Stimulated activated naive CD8-positive, alpha-beta T cell treated with anti-CD3 and anti-CD28 coated beads, Interleukin-15, amount 100 ng/mL, for 72 hours (primary cell): ENCODE measurements at regions not wholly inside any gene's neighbourhood (a gene's known extent, or its start where the extent isn't known, plus 50 kb on each side); places are given as distances from the start of the nearest gene placed in this dataset.

Experiments
- ATAC-seq: fragments of 150-1000 bp; cut with Tn5 transposase; 2 replicates; pipeline ENCODE4 v1.10.0; 2021; ENCODE audit warnings: mild to moderate bottlenecking, moderate library complexity
- DNase-seq, 2 donors: peaks; one replicate each; pipeline ENCODE4 v3.0.0; 2021 to 2022
- H3K27ac Mint-ChIP-seq, 2 donors: one replicate each; pipeline ENCODE4 v1.8.0; 2022; ENCODE audit warnings: mild to moderate bottlenecking in 2 of 2, mixed read lengths in 2 of 2, moderate library complexity in 2 of 2
- H3K27me3 Mint-ChIP-seq: one replicate; pipeline ENCODE4 v1.8.0; 2022; ENCODE audit warnings: mixed read lengths
- H3K4me1 Mint-ChIP-seq: one replicate; pipeline ENCODE4 v1.8.0; 2022; ENCODE audit warnings: mild to moderate bottlenecking, mixed read lengths
- H3K4me3 Mint-ChIP-seq, 2 donors: one replicate each; pipeline ENCODE4 v1.8.0; 2022; ENCODE audit warnings: mild to moderate bottlenecking in 2 of 2, mixed read lengths in 2 of 2, moderate library complexity in 1 of 2
- H3K9me3 Mint-ChIP-seq, 2 donors: one replicate each; pipeline ENCODE4 v1.8.0; 2022; ENCODE audit warnings: mixed read lengths in 2 of 2

GRCh38 chr4:127533028-127533700 is 99.6 kb upstream of the INTU start:
- Mint-ChIP-seq H3K27ac (no peak overlapping the region), H3K9me3 (no peaks in the 10 kb centered on the region), H3K4me3 (no peak overlapping the region), H3K4me1 (no peaks in the 10 kb centered on the region), H3K27me3 (peaks cover 9% of the 10 kb centered on the region)
- no peak for ATAC-seq
- DNase-seq = no peak

GRCh38 chr4:127534041-127534825 is 98.5 kb upstream of the INTU start:
- no peak overlapping the region for H3K4me3 Mint-ChIP-seq
- H3K9me3 Mint-ChIP-seq = no peaks in the 10 kb centered on the region
- no peak for DNase-seq
- no peak overlapping the region for H3K27ac Mint-ChIP-seq
- H3K4me1 Mint-ChIP-seq = no peaks in the 10 kb centered on the region
- H3K27me3 Mint-ChIP-seq = peaks cover 9% of the 10 kb centered on the region
- ATAC-seq = no peak

GRCh38 chr4:127538016-127538415 is 94.7 kb upstream of the INTU start:
- no peaks in the 10 kb centered on the region for H3K4me1 Mint-ChIP-seq
- H3K4me3 Mint-ChIP-seq = no peak overlapping the region
- H3K27ac Mint-ChIP-seq = no peak overlapping the region
- H3K27me3 Mint-ChIP-seq = peaks cover 17% of the 10 kb centered on the region
- no peak for DNase-seq
- no peaks in the 10 kb centered on the region for H3K9me3 Mint-ChIP-seq
- no peak for ATAC-seq

- no peaks in the 10 kb centered on the region for H3K4me1 Mint-ChIP-seq
- no peak for DNase-seq
- no peak for ATAC-seq
- peaks cover 9% of the 10 kb centered on the region for H3K27me3 Mint-ChIP-seq
- no peak overlapping the region for H3K4me3 Mint-ChIP-seq
- no peak overlapping the region for H3K27ac Mint-ChIP-seq
- H3K9me3 Mint-ChIP-seq = no peaks in the 10 kb centered on the region
Measured at GRCh38 chr4:127540497-127541025, 92.2 kb upstream of the INTU start.

GRCh38 chr4:127545271-127545670 is 87.5 kb upstream of the INTU start:
- peaks cover 8% of the 10 kb centered on the region for H3K27me3 Mint-ChIP-seq
- DNase-seq (no peak), ATAC-seq (no peak)
- H3K4me1 Mint-ChIP-seq = no peaks in the 10 kb centered on the region
- no peaks in the 10 kb centered on the region for H3K9me3 Mint-ChIP-seq
- H3K27ac Mint-ChIP-seq = no peak overlapping the region
- no peak overlapping the region for H3K4me3 Mint-ChIP-seq

- Mint-ChIP-seq H3K4me3 (no peak overlapping the region), H3K27ac (no peak overlapping the region), H3K4me1 (no peaks in the 10 kb centered on the region), H3K9me3 (no peaks in the 10 kb centered on the region), H3K27me3 (no peaks in the 10 kb centered on the region)
- DNase-seq (no peak), ATAC-seq (no peak)
Measured at GRCh38 chr4:127548990-127549925, 83.5 kb upstream of the INTU start.

- Mint-ChIP-seq H3K4me1 (no peaks in the 10 kb centered on the region), H3K4me3 (no peak overlapping the region), H3K27ac (no peak overlapping the region), H3K27me3 (no peaks in the 10 kb centered on the region), H3K9me3 (no peaks in the 10 kb centered on the region)
- DNase-seq (no peak), ATAC-seq (no peak)
Measured at GRCh38 chr4:127555106-127555505, 77.7 kb upstream of the INTU start.

- no peak overlapping the region for H3K4me3 Mint-ChIP-seq
- no peaks in the 10 kb centered on the region for H3K9me3 Mint-ChIP-seq
- H3K4me1 Mint-ChIP-seq = no peaks in the 10 kb centered on the region
Measured at GRCh38 chr4:127558088-127558487, 74.7 kb upstream of the INTU start.

GRCh38 chr4:127558489-127559407 is 74.0 kb upstream of the INTU start:
- no peak for DNase-seq
- Mint-ChIP-seq H3K4me1 (no peaks in the 10 kb centered on the region), H3K9me3 (no peaks in the 10 kb centered on the region), H3K27me3 (no peaks in the 10 kb centered on the region), H3K4me3 (no peak overlapping the region), H3K27ac (no peak overlapping the region)
- peak; percentile 55 for ATAC-seq

More at GRCh38 chr4:127558088-127558487, 74.7 kb upstream of the INTU start:
- H3K27me3 Mint-ChIP-seq = no peaks in the 10 kb centered on the region
- no peak for ATAC-seq
- no peak for DNase-seq
- no peak overlapping the region for H3K27ac Mint-ChIP-seq

GRCh38 chr4:127559981-127560380 is 72.8 kb upstream of the INTU start:
- no peaks in the 10 kb centered on the region for H3K4me1 Mint-ChIP-seq
- DNase-seq (no peak), ATAC-seq (peak; percentile 33)
- no peaks in the 10 kb centered on the region for H3K9me3 Mint-ChIP-seq
- no peak overlapping the region for H3K27ac Mint-ChIP-seq
- no peaks in the 10 kb centered on the region for H3K27me3 Mint-ChIP-seq
- no peak overlapping the region for H3K4me3 Mint-ChIP-seq

GRCh38 chr4:127560755-127561154 is 72.0 kb upstream of the INTU start:
- no peak for ATAC-seq
- no peaks in the 10 kb centered on the region for H3K27me3 Mint-ChIP-seq

GRCh38 chr4:127574643-127575042 is 58.1 kb upstream of the INTU start:
- Mint-ChIP-seq H3K4me1 (no peaks in the 10 kb centered on the region), H3K4me3 (no peak overlapping the region), H3K9me3 (no peaks in the 10 kb centered on the region), H3K27me3 (peaks cover 7% of the 10 kb centered on the region), H3K27ac (no peak overlapping the region)
- no peak for DNase-seq
- ATAC-seq = no peak

More at GRCh38 chr4:127560755-127561154, 72.0 kb upstream of the INTU start:
- Mint-ChIP-seq H3K9me3 (no peaks in the 10 kb centered on the region), H3K4me1 (no peaks in the 10 kb centered on the region), H3K27ac (no peak overlapping the region), H3K4me3 (no peak overlapping the region)
- DNase-seq = no peak

GRCh38 chr4:127575888-127576287 is 56.9 kb upstream of the INTU start:
- Mint-ChIP-seq H3K4me1 (no peaks in the 10 kb centered on the region), H3K27me3 (peaks cover 7% of the 10 kb centered on the region), H3K27ac (no peak overlapping the region), H3K4me3 (no peak overlapping the region), H3K9me3 (no peaks in the 10 kb centered on the region)
- ATAC-seq = no peak
- DNase-seq = no peak

- Mint-ChIP-seq H3K27me3 (peaks cover 7% of the 10 kb centered on the region), H3K4me3 (no peak overlapping the region), H3K9me3 (no peaks in the 10 kb centered on the region), H3K4me1 (no peaks in the 10 kb centered on the region), H3K27ac (no peak overlapping the region)
- DNase-seq (no peak), ATAC-seq (no peak)
Measured at GRCh38 chr4:127578491-127578890, 54.3 kb upstream of the INTU start.

- DNase-seq (no peak), ATAC-seq (no peak)
- no peak overlapping the region for H3K4me3 Mint-ChIP-seq
- H3K4me1 Mint-ChIP-seq = no peaks in the 10 kb centered on the region
- H3K27ac Mint-ChIP-seq = no peak overlapping the region
- H3K9me3 Mint-ChIP-seq = no peaks in the 10 kb centered on the region
- peaks cover 7% of the 10 kb centered on the region for H3K27me3 Mint-ChIP-seq
Measured at GRCh38 chr4:127578967-127579366, 53.8 kb upstream of the INTU start.
